PC-9 (cell line): ENCODE measurements at regions not wholly inside any gene's neighbourhood (a gene's known extent, or its start where the extent isn't known, plus 50 kb on each side); places are given as distances from the start of the nearest gene placed in this dataset.

Source experiments
- EZH2 ChIP-seq: fragments of 200-600 bp; sonication (generic); IDR thresholded peaks from 2 replicates; pipeline ENCODE4 v1.8.0; 2017; ENCODE audit warnings: antibody characterized with exemption, low read depth
- TF ChIP-seq, protein P1 (sequence below): fragments of 200-600 bp; sonication (generic); conservative IDR thresholded peaks from 2 replicates; pipeline ENCODE4 v1.6.1; 2017; ENCODE audit warnings: mixed run types, antibody characterized with exemption, mild to moderate bottlenecking, moderate library complexity

GRCh38 chr22:27433585-27434190, 367.9 kb downstream of the MN1 start:
- TF ChIP-seq, protein P1, sequence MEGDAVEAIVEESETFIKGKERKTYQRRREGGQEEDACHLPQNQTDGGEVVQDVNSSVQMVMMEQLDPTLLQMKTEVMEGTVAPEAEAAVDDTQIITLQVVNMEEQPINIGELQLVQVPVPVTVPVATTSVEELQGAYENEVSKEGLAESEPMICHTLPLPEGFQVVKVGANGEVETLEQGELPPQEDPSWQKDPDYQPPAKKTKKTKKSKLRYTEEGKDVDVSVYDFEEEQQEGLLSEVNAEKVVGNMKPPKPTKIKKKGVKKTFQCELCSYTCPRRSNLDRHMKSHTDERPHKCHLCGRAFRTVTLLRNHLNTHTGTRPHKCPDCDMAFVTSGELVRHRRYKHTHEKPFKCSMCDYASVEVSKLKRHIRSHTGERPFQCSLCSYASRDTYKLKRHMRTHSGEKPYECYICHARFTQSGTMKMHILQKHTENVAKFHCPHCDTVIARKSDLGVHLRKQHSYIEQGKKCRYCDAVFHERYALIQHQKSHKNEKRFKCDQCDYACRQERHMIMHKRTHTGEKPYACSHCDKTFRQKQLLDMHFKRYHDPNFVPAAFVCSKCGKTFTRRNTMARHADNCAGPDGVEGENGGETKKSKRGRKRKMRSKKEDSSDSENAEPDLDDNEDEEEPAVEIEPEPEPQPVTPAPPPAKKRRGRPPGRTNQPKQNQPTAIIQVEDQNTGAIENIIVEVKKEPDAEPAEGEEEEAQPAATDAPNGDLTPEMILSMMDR, result no peak
- no peak for TF ChIP-seq EZH2
